ENCODE measurements at regions not wholly inside any gene's neighbourhood (a gene's known extent, or its start where the extent isn't known, plus 50 kb on each side); places are given as distances from the start of the nearest gene placed in this dataset.

DNA sequence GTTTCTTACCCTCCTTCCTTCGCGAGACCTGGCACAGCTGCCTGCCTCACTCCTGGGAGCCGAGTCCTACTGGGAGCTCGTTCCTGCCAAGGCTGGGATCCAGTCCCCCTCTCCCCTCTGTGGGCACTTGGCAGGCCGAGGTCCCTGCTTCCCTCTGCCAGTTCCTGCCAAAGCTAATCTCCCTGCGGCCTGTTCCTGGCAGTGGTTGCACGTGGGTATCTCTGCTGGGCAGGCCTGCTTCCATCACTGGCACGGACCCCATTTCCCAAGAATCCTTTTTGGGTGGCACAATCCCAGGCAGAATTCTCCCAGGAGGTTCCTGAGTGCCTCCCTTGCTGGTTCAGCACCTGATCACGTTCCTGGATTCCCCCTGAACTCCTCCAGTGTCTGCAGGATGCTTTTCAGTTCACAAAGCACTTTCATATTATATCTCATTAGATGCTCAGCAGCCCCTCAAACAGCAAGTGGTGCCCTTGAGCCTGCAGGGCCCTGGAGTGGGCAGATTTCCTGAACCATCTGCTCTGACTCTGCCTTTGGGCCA is 96.5 kb downstream of the RRM1 start:
- peaks cover under 1 to 6% of the 10 kb centered on the region in 2 donors for H3K4me1 Mint-ChIP-seq
- H3K9me3 ChIP-seq (ENCODE audit: control insufficient read depth, insufficient read depth, low read length), result no peaks in the 10 kb centered on the region
- no peaks in the 10 kb centered on the region for H3K36me3 ChIP-seq (ENCODE audit: control insufficient read depth, insufficient read depth, low read length)
- intact Hi-C loops (cut with micrococcal nuclease), result no loop called here
- H3K4me3 Mint-ChIP-seq, result no peak overlapping the region
- H3K4me3 ChIP-seq (ENCODE audit: low read length), result no peak overlapping the region
- H3K27me3 ChIP-seq (ENCODE audit: control insufficient read depth, insufficient read depth, low read length), result peaks cover 2% of the 10 kb centered on the region
- H3K27ac ChIP-seq (ENCODE audit: low read length), result no peak overlapping the region
- TF ChIP-seq, protein P1, sequence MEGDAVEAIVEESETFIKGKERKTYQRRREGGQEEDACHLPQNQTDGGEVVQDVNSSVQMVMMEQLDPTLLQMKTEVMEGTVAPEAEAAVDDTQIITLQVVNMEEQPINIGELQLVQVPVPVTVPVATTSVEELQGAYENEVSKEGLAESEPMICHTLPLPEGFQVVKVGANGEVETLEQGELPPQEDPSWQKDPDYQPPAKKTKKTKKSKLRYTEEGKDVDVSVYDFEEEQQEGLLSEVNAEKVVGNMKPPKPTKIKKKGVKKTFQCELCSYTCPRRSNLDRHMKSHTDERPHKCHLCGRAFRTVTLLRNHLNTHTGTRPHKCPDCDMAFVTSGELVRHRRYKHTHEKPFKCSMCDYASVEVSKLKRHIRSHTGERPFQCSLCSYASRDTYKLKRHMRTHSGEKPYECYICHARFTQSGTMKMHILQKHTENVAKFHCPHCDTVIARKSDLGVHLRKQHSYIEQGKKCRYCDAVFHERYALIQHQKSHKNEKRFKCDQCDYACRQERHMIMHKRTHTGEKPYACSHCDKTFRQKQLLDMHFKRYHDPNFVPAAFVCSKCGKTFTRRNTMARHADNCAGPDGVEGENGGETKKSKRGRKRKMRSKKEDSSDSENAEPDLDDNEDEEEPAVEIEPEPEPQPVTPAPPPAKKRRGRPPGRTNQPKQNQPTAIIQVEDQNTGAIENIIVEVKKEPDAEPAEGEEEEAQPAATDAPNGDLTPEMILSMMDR (IDR thresholded peaks at IDR 0.05), result no peak
- WGBS (ENCODE audit: insufficient coverage), result 80% methylated on average over 9 of the region's 9 CpGs
- no peak for ATAC-seq
- peaks cover 5% of the 10 kb centered on the region for H3K4me1 ChIP-seq (ENCODE audit: control insufficient read depth, insufficient read depth, low read length)
- H3K27ac Mint-ChIP-seq, result no peak overlapping the region
- no peaks in the 10 kb centered on the region for H3K9me3 Mint-ChIP-seq
- H3K27me3 Mint-ChIP-seq (ENCODE audit: low read depth in 2 of 2), result peaks cover 5 to 16% of the 10 kb centered on the region in 2 donors
- no peak for DNase-seq
- H3K36me3 Mint-ChIP-seq, result no peaks in the 10 kb centered on the region

DNA sequence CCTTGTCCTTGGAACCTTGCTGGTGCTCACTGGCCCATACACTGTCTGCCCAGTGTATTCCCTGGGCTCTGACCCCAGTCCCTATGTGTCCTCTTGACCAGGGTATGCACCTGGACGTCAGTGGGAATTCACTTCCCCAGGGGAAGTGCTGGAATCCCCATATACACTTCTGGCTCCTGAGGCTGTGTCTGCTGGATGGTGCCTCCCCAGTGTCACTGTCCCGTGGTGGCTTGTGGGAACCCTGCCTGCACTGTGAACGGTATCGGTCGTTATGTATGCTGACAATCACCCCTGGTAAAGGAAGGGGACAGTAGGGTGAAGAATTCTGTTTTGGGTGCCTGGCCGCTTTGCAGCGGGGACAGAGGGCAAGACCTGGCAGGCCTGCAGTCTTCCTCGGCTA is 95.9 kb downstream of the RRM1 start:
- Mint-ChIP-seq H3K36me3 (no peaks in the 10 kb centered on the region), H3K27me3 (ENCODE audit: low read depth in 2 of 2) (peaks cover 2 to 16% of the 10 kb centered on the region in 2 donors)
- ATAC-seq, result no peak

DNA sequence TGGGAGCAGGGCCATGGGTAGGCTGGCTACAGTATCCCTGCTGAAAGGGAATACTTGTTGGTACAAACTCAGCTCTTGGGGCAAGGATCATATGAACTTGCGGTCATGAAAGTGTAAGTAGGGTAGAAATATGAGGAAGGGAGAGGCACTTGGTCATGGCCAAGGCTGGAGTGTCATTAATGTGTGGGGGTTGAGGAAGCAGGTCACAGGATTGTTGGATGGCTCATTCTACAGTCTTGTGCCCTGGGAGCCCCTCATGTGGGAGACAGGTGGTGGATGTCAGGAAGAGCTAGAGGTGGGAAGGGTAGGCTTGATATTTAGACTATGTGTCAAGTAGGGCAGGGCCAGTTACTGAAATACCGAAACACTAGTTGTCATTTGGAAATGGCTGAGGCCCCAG is 95.5 kb downstream of the RRM1 start:
- Mint-ChIP-seq H3K27me3 (ENCODE audit: low read depth in 2 of 2) (peaks cover 2 to 16% of the 10 kb centered on the region in 2 donors), H3K9me3 (no peaks in the 10 kb centered on the region), H3K4me1 (peaks cover 10 to 13% of the 10 kb centered on the region in 2 donors), H3K27ac (no peak overlapping the region), H3K4me3 (no peak overlapping the region), H3K36me3 (no peaks in the 10 kb centered on the region)
- Histone ChIP-seq H3K36me3 (ENCODE audit: control insufficient read depth, insufficient read depth, low read length) (no peaks in the 10 kb centered on the region), H3K9me3 (ENCODE audit: control insufficient read depth, insufficient read depth, low read length) (no peaks in the 10 kb centered on the region), H3K4me3 (ENCODE audit: low read length) (no peak overlapping the region), H3K27ac (ENCODE audit: low read length) (no peak overlapping the region), H3K27me3 (ENCODE audit: control insufficient read depth, insufficient read depth, low read length) (peaks cover 2% of the 10 kb centered on the region), H3K4me1 (ENCODE audit: control insufficient read depth, insufficient read depth, low read length) (peaks cover 5% of the 10 kb centered on the region)
- DNase-seq (no peak), ATAC-seq (no peak)
- intact Hi-C loops (cut with micrococcal nuclease), result no loop called here
- TF ChIP-seq, protein P1 (IDR thresholded peaks at IDR 0.05), result no peak
- WGBS (ENCODE audit: insufficient coverage), result 46% methylated on average over 2 of the region's 2 CpGs

More for the DNA sequence above, 95.9 kb downstream of the RRM1 start:
- H3K27me3 ChIP-seq (ENCODE audit: control insufficient read depth, insufficient read depth, low read length), result peaks cover 2% of the 10 kb centered on the region
- Mint-ChIP-seq H3K27ac (no peak overlapping the region), H3K4me1 (peaks cover 6 to 9% of the 10 kb centered on the region in 2 donors), H3K4me3 (no peak overlapping the region), H3K9me3 (no peaks in the 10 kb centered on the region)
- intact Hi-C loops (cut with micrococcal nuclease), result no loop called here
- H3K4me1 ChIP-seq (ENCODE audit: control insufficient read depth, insufficient read depth, low read length), result peaks cover 5% of the 10 kb centered on the region
- WGBS (ENCODE audit: insufficient coverage), result 81% methylated on average over 8 of the region's 8 CpGs
- no peak overlapping the region for H3K4me3 ChIP-seq (ENCODE audit: low read length)
- TF ChIP-seq, protein P1 (IDR thresholded peaks at IDR 0.05), result no peak
- no peak overlapping the region for H3K27ac ChIP-seq (ENCODE audit: low read length)
- no peaks in the 10 kb centered on the region for H3K36me3 ChIP-seq (ENCODE audit: control insufficient read depth, insufficient read depth, low read length)
- no peak for DNase-seq
- H3K9me3 ChIP-seq (ENCODE audit: control insufficient read depth, insufficient read depth, low read length), result no peaks in the 10 kb centered on the region

Data from natural killer cell (primary cell).